BE2C (cell line): ENCODE measurements at regions not wholly inside any gene's neighbourhood (a gene's known extent, or its start where the extent isn't known, plus 50 kb on each side); places are given as distances from the start of the nearest gene placed in this dataset.

Experiments used
- DNase-seq: peaks from one replicate; pipeline ENCODE4 v3.0.0-alpha.2; 2020
- H3K27me3 ChIP-seq: fragments of 250-450 bp; sonication (Bioruptor Pico); 2 replicates; pipeline ENCODE4 v1.5.1; 2020; ENCODE audit warnings: mild to moderate bottlenecking
- H3K36me3 ChIP-seq: fragments of 250-450 bp; sonication (Bioruptor Pico); 2 replicates; pipeline ENCODE4 v1.5.1; 2020; ENCODE audit warnings: mild to moderate bottlenecking
- H3K4me1 ChIP-seq: fragments of 250-450 bp; sonication (Bioruptor Pico); 2 replicates; pipeline ENCODE4 v1.5.1; 2020
- H3K4me3 ChIP-seq: 2 replicates; pipeline ENCODE4 v1.5.1; 2011; ENCODE audit warnings: low read depth, low read length
- H3K9me3 ChIP-seq: fragments of 250-450 bp; sonication (Bioruptor Pico); 2 replicates; pipeline ENCODE4 v1.5.1; 2020
- CTCF ChIP-seq: IDR thresholded peaks from 2 replicates; pipeline ENCODE4 v1.5.1; 2012; ENCODE audit warnings: mild to moderate bottlenecking, low read depth, low read length

GRCh38 chr2:8491296-8492027 lies 190.4 kb upstream of the ID2 start:
- no peaks in the 10 kb centered on the region for H3K27me3 ChIP-seq
- no peak for TF ChIP-seq CTCF
- H3K4me1 ChIP-seq = peaks cover under 1% of the 10 kb centered on the region; the same call in 1 of the 2 replicates
- H3K9me3 ChIP-seq = no peaks in the 10 kb centered on the region; the same call in 1 of the 2 replicates
- DNase-seq = no peak
- no peaks in the 10 kb centered on the region for H3K36me3 ChIP-seq
- H3K4me3 ChIP-seq = no peak overlapping the region

GRCh38 chr2:8494151-8494550 lies 187.7 kb upstream of the ID2 start:
- Histone ChIP-seq H3K4me1 (peaks cover 3% of the 10 kb centered on the region; the same call in 1 of the 2 replicates), H3K27me3 (no peaks in the 10 kb centered on the region), H3K4me3 (no peak overlapping the region), H3K36me3 (no peaks in the 10 kb centered on the region), H3K9me3 (no peaks in the 10 kb centered on the region)
- TF ChIP-seq CTCF = no peak
- no peak for DNase-seq

- no peaks in the 10 kb centered on the region for H3K36me3 ChIP-seq
- no peak for TF ChIP-seq CTCF
- DNase-seq = no peak
- H3K4me1 ChIP-seq = peaks cover 3% of the 10 kb centered on the region; the same call in 1 of the 2 replicates
- H3K4me3 ChIP-seq = no peak overlapping the region
- no peaks in the 10 kb centered on the region for H3K27me3 ChIP-seq
- H3K9me3 ChIP-seq = no peaks in the 10 kb centered on the region
Observed at GRCh38 chr2:8494589-8494988, 187.3 kb upstream of the ID2 start.

GRCh38 chr2:8495189-8495989 lies 186.5 kb upstream of the ID2 start:
- Histone ChIP-seq H3K4me3 (no peak overlapping the region), H3K9me3 (no peaks in the 10 kb centered on the region), H3K4me1 (peaks cover 3% of the 10 kb centered on the region; the same call in 1 of the 2 replicates), H3K36me3 (no peaks in the 10 kb centered on the region), H3K27me3 (no peaks in the 10 kb centered on the region)
- no peak for TF ChIP-seq CTCF
- DNase-seq = no peak

GRCh38 chr2:8496079-8496478 lies 185.8 kb upstream of the ID2 start:
- no peak for DNase-seq
- Histone ChIP-seq H3K27me3 (no peaks in the 10 kb centered on the region), H3K9me3 (no peaks in the 10 kb centered on the region; the same call in 1 of the 2 replicates), H3K36me3 (no peaks in the 10 kb centered on the region), H3K4me3 (no peak overlapping the region), H3K4me1 (peaks cover 3% of the 10 kb centered on the region; the same call in 1 of the 2 replicates)
- no peak for TF ChIP-seq CTCF
